ENCODE measurements at regions not wholly inside any gene's neighbourhood (a gene's known extent, or its start where the extent isn't known, plus 50 kb on each side); places are given as distances from the start of the nearest gene placed in this dataset.

GRCh38 chr2:75790121-75790813 is 79.6 kb upstream of the GCFC2 start:
- no peak for DNase-seq (ENCODE audit: low read depth)
- no peak for TF ChIP-seq CTCF (IDR thresholded peaks at IDR 0.05; ENCODE audit: insufficient read depth, low read depth, low read length)
- H3K4me3 ChIP-seq (ENCODE audit: low read depth, low read length) = no peak overlapping the region

GRCh38 chr2:75788902-75789301 is 78.2 kb upstream of the GCFC2 start:
- no peak for TF ChIP-seq CTCF (IDR thresholded peaks at IDR 0.05; ENCODE audit: insufficient read depth, low read depth, low read length)
- DNase-seq (ENCODE audit: low read depth) = no peak
- no peak overlapping the region for H3K4me3 ChIP-seq (ENCODE audit: low read depth, low read length)

GRCh38 chr2:75788154-75788553 is 77.4 kb upstream of the GCFC2 start:
- DNase-seq (ENCODE audit: low read depth) = no peak

GRCh38 chr2:75787532-75788132 is 76.9 kb upstream of the GCFC2 start:
- peak; percentile 17 for DNase-seq (ENCODE audit: low read depth)
- TF ChIP-seq CTCF (IDR thresholded peaks at IDR 0.05; ENCODE audit: insufficient read depth, low read depth, low read length) = peak; percentile 51
- H3K4me3 ChIP-seq (ENCODE audit: low read depth, low read length) = no peak overlapping the region

More at GRCh38 chr2:75788154-75788553, 77.4 kb upstream of the GCFC2 start:
- TF ChIP-seq CTCF (IDR thresholded peaks at IDR 0.05; ENCODE audit: insufficient read depth, low read depth, low read length) = no peak
- H3K4me3 ChIP-seq (ENCODE audit: low read depth, low read length) = no peak overlapping the region

GRCh38 chr2:75775311-75775823 is 64.7 kb upstream of the GCFC2 start:
- TF ChIP-seq CTCF (IDR thresholded peaks at IDR 0.05; ENCODE audit: insufficient read depth, low read depth, low read length) = no peak
- DNase-seq (ENCODE audit: low read depth) = no peak
- H3K4me3 ChIP-seq (ENCODE audit: low read depth, low read length) = no peak overlapping the region

- no peak for TF ChIP-seq CTCF (IDR thresholded peaks at IDR 0.05; ENCODE audit: insufficient read depth, low read depth, low read length)
- H3K4me3 ChIP-seq (ENCODE audit: low read depth, low read length) = no peak overlapping the region
- no peak for DNase-seq (ENCODE audit: low read depth)
Observed at GRCh38 chr2:75772908-75773630, 62.4 kb upstream of the GCFC2 start.
